ENCODE measurements at regions not wholly inside any gene's neighbourhood (a gene's known extent, or its start where the extent isn't known, plus 50 kb on each side); places are given as distances from the start of the nearest gene placed in this dataset.

GRCh38 chr6:96687121-96687520, 124.2 kb downstream of the FHL5 start:
- CTCF ChIA-PET: no interaction called here
- POLR2A ChIA-PET (ENCODE audit: low non-redundant PET): no interaction called here
- H3K27ac ChIP-seq: no peak overlapping the region
- no peak for TF ChIP-seq CTCF (conservative IDR thresholded peaks at IDR 0.05; ENCODE audit: low read depth)
- DNase-seq (ENCODE audit: low spot score): no peak

GRCh38 chr6:96685702-96686101, 122.8 kb downstream of the FHL5 start:
- ChIA-PET CTCF (no interaction called here), POLR2A (ENCODE audit: low non-redundant PET) (no interaction called here)
- no peak overlapping the region for H3K27ac ChIP-seq
- no peak for DNase-seq (ENCODE audit: low spot score)
- TF ChIP-seq CTCF (conservative IDR thresholded peaks at IDR 0.05; ENCODE audit: low read depth): no peak

GRCh38 chr6:96683819-96684528, 121.0 kb downstream of the FHL5 start:
- ChIA-PET POLR2A (ENCODE audit: low non-redundant PET) (no interaction called here), CTCF (no interaction called here)
- TF ChIP-seq CTCF (conservative IDR thresholded peaks at IDR 0.05; ENCODE audit: low read depth): no peak
- no peak for DNase-seq (ENCODE audit: low spot score)
- H3K27ac ChIP-seq: no peak overlapping the region

- DNase-seq (ENCODE audit: low spot score): no peak
- ChIA-PET CTCF (interaction anchor here (0.8 kb wide), 1 partner anchor 297 kb away, joined by 3 read pairs; no protein-coding TSS in a partner anchor), POLR2A (ENCODE audit: low non-redundant PET) (no interaction called here)
- H3K27ac ChIP-seq: no peak overlapping the region
- no peak for TF ChIP-seq CTCF (conservative IDR thresholded peaks at IDR 0.05; ENCODE audit: low read depth)
These were observed 119.1 kb downstream of the FHL5 start for GRCh38 chr6:96682017-96682416.

GRCh38 chr6:96675597-96675996, 112.7 kb downstream of the FHL5 start:
- no peak overlapping the region for H3K27ac ChIP-seq
- DNase-seq (ENCODE audit: low spot score): no peak
- ChIA-PET CTCF (no interaction called here), POLR2A (ENCODE audit: low non-redundant PET) (no interaction called here)
- no peak for TF ChIP-seq CTCF (conservative IDR thresholded peaks at IDR 0.05; ENCODE audit: low read depth)
